Astrocyte of the spinal cord (primary cell): ENCODE measurements at regions not wholly inside any gene's neighbourhood (a gene's known extent, or its start where the extent isn't known, plus 50 kb on each side); places are given as distances from the start of the nearest gene placed in this dataset.

ENCODE experiments used
- DNase-seq: peaks from one replicate; pipeline ENCODE4 v3.0.0; 2011; ENCODE audit warnings: low read depth, low spot score
- H3K4me3 ChIP-seq: 2 replicates; pipeline ENCODE4 v1.5.1; 2011; ENCODE audit warnings: low read depth, mild to moderate bottlenecking, low read length, moderate library complexity
- CTCF ChIP-seq: IDR thresholded peaks from 2 replicates; pipeline ENCODE4 v1.5.1; 2012; ENCODE audit warnings: low read depth, mild to moderate bottlenecking, low read length, inconsistent platforms
- in situ Hi-C: cut with HindIII; loops from 2 replicates; pipeline ENCODE4 v1.10.0; 2017; ENCODE audit warnings: low sequenced_read_pairs

DNA sequence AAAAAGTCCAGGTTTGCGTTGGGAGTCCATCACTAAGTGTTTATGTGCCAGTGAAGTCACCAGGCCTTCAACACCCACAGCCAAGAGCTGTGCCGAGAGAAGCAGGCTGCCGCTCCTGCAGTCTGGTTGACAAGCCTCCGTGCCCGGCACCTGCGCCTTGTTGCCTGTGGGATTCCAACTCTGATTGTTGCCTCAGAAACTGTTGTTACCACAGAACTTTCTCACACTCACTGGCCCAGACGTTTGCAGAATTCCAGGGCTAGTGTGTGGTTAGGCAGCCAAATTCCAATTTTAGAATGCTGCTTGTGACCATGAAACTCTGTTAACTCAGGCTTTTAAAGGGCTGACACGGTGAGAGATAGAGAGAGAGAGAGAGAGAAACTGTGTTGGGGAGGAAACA, 119.5 kb upstream of the LIMCH1 start:
- TF ChIP-seq CTCF, result no peak
- in situ Hi-C loops, result no loop called here
- H3K4me3 ChIP-seq, result no peak overlapping the region
- peak; percentile 79 for DNase-seq

DNA sequence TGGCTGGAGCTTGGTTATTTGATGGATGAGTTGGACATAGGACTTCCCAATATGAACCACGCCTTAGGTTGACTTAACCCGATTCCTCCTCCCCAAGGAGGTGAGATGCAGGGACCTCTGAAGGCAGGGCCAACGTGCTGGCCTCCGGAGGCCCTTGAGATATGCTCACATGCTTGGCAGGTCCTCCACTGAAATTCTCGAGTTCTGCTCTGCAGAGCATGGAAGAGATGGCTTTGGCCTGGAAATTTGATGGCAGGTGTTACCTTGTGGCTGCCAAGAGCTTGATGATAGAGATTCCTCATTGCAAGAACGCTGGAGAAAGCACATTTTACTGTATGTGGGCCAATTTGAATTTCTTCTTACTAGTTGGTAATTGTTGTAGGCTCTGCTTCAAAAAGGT, 117.4 kb upstream of the LIMCH1 start:
- H3K4me3 ChIP-seq, result no peak overlapping the region
- no peak for DNase-seq
- in situ Hi-C loops, result no loop called here
- TF ChIP-seq CTCF, result no peak

- DNase-seq, result no peak
- in situ Hi-C loops, result no loop called here
- H3K4me3 ChIP-seq, result no peak overlapping the region
- TF ChIP-seq CTCF, result no peak
Measured at GRCh38 chr4:41423117-41423516, 114.8 kb upstream of the LIMCH1 start.

GRCh38 chr4:41424522-41424921, 113.4 kb upstream of the LIMCH1 start:
- no peak overlapping the region for H3K4me3 ChIP-seq
- TF ChIP-seq CTCF, result no peak
- no peak for DNase-seq
- in situ Hi-C loops, result no loop called here

GRCh38 chr4:41425650-41426049, 112.3 kb upstream of the LIMCH1 start:
- TF ChIP-seq CTCF, result no peak
- DNase-seq, result no peak
- in situ Hi-C loops, result no loop called here
- no peak overlapping the region for H3K4me3 ChIP-seq

- in situ Hi-C loops, result no loop called here
- TF ChIP-seq CTCF, result no peak
- H3K4me3 ChIP-seq, result no peak overlapping the region
- no peak for DNase-seq
Measured at GRCh38 chr4:41426539-41426938, 111.4 kb upstream of the LIMCH1 start.

GRCh38 chr4:41427306-41427882, 110.6 kb upstream of the LIMCH1 start:
- TF ChIP-seq CTCF, result no peak
- H3K4me3 ChIP-seq, result no peak overlapping the region
- no peak for DNase-seq
- in situ Hi-C loops, result no loop called here
